PC-3 (cell line): ENCODE measurements at regions not wholly inside any gene's neighbourhood (a gene's known extent, or its start where the extent isn't known, plus 50 kb on each side); places are given as distances from the start of the nearest gene placed in this dataset.

Experiments used
- ATAC-seq: fragments of 200-7000 bp; cut with Tn5 transposase; 2 replicates; pipeline ENCODE4 v1.9.1; 2020; ENCODE audit warnings: mild to moderate bottlenecking, moderate library complexity
- BruUV-seq: library from RNA; stranded (reverse); fragments of 400-500 nt; replicated peaks from 2 replicates; lab custom pipeline; 2021; lab: Mats Ljungman, UMichigan
- CTCF ChIA-PET: fragments of 300-600 bp; sonication (Branson Sonifier 250); formaldehyde crosslinking; loops from one replicate; lab custom pipeline; 2022; ENCODE audit warnings: antibody characterized with exemption; lab: Charles Lee
- POLR2A ChIA-PET: fragments of 300-600 bp; sonication (Branson Sonifier 250); formaldehyde crosslinking; loops from one replicate; lab custom pipeline; 2022; ENCODE audit warnings: antibody characterized with exemption; ENCODE audit not compliant: unreplicated experiment; lab: Charles Lee
- DNase-seq: peaks from one replicate; pipeline ENCODE4 v3.0.0-alpha.2; 2015
- H2AFZ ChIP-seq: fragments of 300-600 bp; sonication (generic); 2 replicates; pipeline ENCODE4 v1.6.0; 2016; ENCODE audit warnings: antibody characterized with exemption, low read length
- H3F3A ChIP-seq: fragments of 300-600 bp; sonication (generic); one replicate; pipeline ENCODE4 v1.6.0; 2017; ENCODE audit warnings: antibody characterized with exemption, low read length, control low read depth, mild to moderate bottlenecking; ENCODE audit not compliant: unreplicated experiment
- H3K27ac ChIP-seq: fragments of 300-600 bp; sonication (generic); 2 replicates; pipeline ENCODE4 v1.5.1; 2016; ENCODE audit warnings: mild to moderate bottlenecking, low read length
- H3K27me3 ChIP-seq: fragments of 300-600 bp; sonication (generic); 2 replicates; pipeline ENCODE4 v1.6.1; 2016; ENCODE audit warnings: low read length, mixed read lengths
- H3K36me3 ChIP-seq: fragments of 300-600 bp; sonication (generic); 2 replicates; pipeline ENCODE4 v1.6.1; 2016; ENCODE audit warnings: low read depth, mixed run types, low read length, mixed read lengths
- H3K4me1 ChIP-seq: fragments of 300-600 bp; sonication (generic); 2 replicates; pipeline ENCODE4 v1.5.1; 2016; ENCODE audit warnings: low read length; ENCODE audit not compliant: insufficient read depth
- H3K4me2 ChIP-seq: fragments of 300-600 bp; sonication (generic); 2 replicates; pipeline ENCODE4 v1.6.0; 2016; ENCODE audit warnings: low read length
- H3K4me3 ChIP-seq: fragments of 300-600 bp; sonication (generic); 2 replicates; pipeline ENCODE4 v1.5.1; 2016; ENCODE audit warnings: mild to moderate bottlenecking, low read length, mixed read lengths
- H3K79me2 ChIP-seq: fragments of 300-600 bp; sonication (generic); 2 replicates; pipeline ENCODE4 v1.6.1; 2017; ENCODE audit warnings: low read length, mixed read lengths
- H3K9ac ChIP-seq: fragments of 300-600 bp; sonication (generic); 2 replicates; pipeline ENCODE4 v1.6.0; 2016; ENCODE audit warnings: mild to moderate bottlenecking, low read length
- H3K9me2 ChIP-seq: fragments of 300-600 bp; sonication (generic); replicated peaks from 2 replicates; pipeline ENCODE4 v1.6.1; 2016; ENCODE audit warnings: mixed run types, low read length, mixed read lengths
- H3K9me3 ChIP-seq: fragments of 300-600 bp; sonication (generic); 2 replicates; pipeline ENCODE4 v1.6.1; 2016; ENCODE audit warnings: low read length, mixed read lengths
- H4K20me1 ChIP-seq: fragments of 300-600 bp; sonication (generic); 2 replicates; pipeline ENCODE4 v1.6.1; 2016; ENCODE audit warnings: low read length, mixed read lengths
- CTCF ChIP-seq: fragments of 300-600 bp; sonication (generic); conservative IDR thresholded peaks from 2 replicates; pipeline ENCODE4 v1.5.1; 2017; ENCODE audit warnings: antibody characterized with exemption, low read depth, mild to moderate bottlenecking, low read length
- EZH2 ChIP-seq: fragments of 300-600 bp; sonication (generic); IDR thresholded peaks from one replicate; pipeline ENCODE4 v1.6.1; 2017; ENCODE audit warnings: antibody characterized with exemption, mild to moderate bottlenecking, low read length; ENCODE audit not compliant: unreplicated experiment
- EZH2phosphoT487 ChIP-seq: fragments of 300-600 bp; sonication (generic); IDR thresholded peaks from 2 replicates; pipeline ENCODE4 v1.6.1; 2018; ENCODE audit warnings: mild to moderate bottlenecking, antibody characterized with exemption, low read length, borderline replicate concordance
- intact Hi-C: fragments of 100-400 bp; cut with micrococcal nuclease; formaldehyde crosslinking; loops from 2 replicates; pipeline ENCODE4 v1.9.0; 2023

GRCh38 chr5:18771097-18771610 is 1136.9 kb downstream of the TAF11L14 start:
- no peaks in the 10 kb centered on the region for H3K4me1 ChIP-seq
- H3F3A ChIP-seq, result no peaks in the 10 kb centered on the region
- H2AFZ ChIP-seq, result no peak overlapping the region
- DNase-seq (no peak), ATAC-seq (no peak)
- no TSS peak for BruUV-seq
- no peaks in the 10 kb centered on the region for H3K9me2 ChIP-seq
- no peaks in the 10 kb centered on the region for H3K9me3 ChIP-seq
- H3K9ac ChIP-seq, result no peak overlapping the region
- H3K36me3 ChIP-seq, result no peaks in the 10 kb centered on the region
- TF ChIP-seq EZH2phosphoT487 (no peak), EZH2 (no peak), CTCF (no peak)
- CTCF ChIA-PET, result no interaction called here
- H3K27ac ChIP-seq, result no peak overlapping the region
- H4K20me1 ChIP-seq, result no peaks in the 10 kb centered on the region
- no peak overlapping the region for H3K4me3 ChIP-seq
- intact Hi-C loops, result loop anchor here (10.0 kb wide), 1 partner anchor 474 kb away; no protein-coding TSS in a partner anchor
- no peaks in the 10 kb centered on the region for H3K27me3 ChIP-seq
- H3K4me2 ChIP-seq, result no peak overlapping the region
- POLR2A ChIA-PET, result no interaction called here
- H3K79me2 ChIP-seq, result no peaks in the 10 kb centered on the region

- DNase-seq, result peak; percentile 88
- Histone ChIP-seq H3K9me3 (no peaks in the 10 kb centered on the region), H3F3A (no peaks in the 10 kb centered on the region), H3K4me3 (peak overlapping the region; percentile 29; the same call in 1 of the 2 replicates), H3K4me1 (no peaks in the 10 kb centered on the region), H3K79me2 (no peaks in the 10 kb centered on the region), H4K20me1 (no peaks in the 10 kb centered on the region), H3K27ac (no peak overlapping the region), H2AFZ (peak overlapping the region; percentile 31; the same call in 1 of the 2 replicates), H3K9me2 (no peaks in the 10 kb centered on the region), H3K27me3 (no peaks in the 10 kb centered on the region), H3K36me3 (no peaks in the 10 kb centered on the region), H3K9ac (no peak overlapping the region), H3K4me2 (peak overlapping the region; percentile 60)
- intact Hi-C loops, result loop anchor here (1.0 to 10.0 kb wide), 6 partner anchors 110 to 836 kb away; no protein-coding TSS in a partner anchor
- ATAC-seq, result peak; percentile 94
- no peak for TF ChIP-seq EZH2
- TF ChIP-seq EZH2phosphoT487, result no peak
- TF ChIP-seq CTCF, result peak; percentile 91
- CTCF ChIA-PET, result no interaction called here
- POLR2A ChIA-PET, result no interaction called here
- BruUV-seq, result no TSS peak
Observed at GRCh38 chr5:18772475-18772874, 1138.2 kb downstream of the TAF11L14 start.

- CTCF ChIA-PET, result no interaction called here
- H3K27ac ChIP-seq, result no peak overlapping the region
- no peak overlapping the region for H3K9ac ChIP-seq
- no peak for ATAC-seq
- no peaks in the 10 kb centered on the region for H3F3A ChIP-seq
- H2AFZ ChIP-seq, result no peak overlapping the region
- no peak overlapping the region for H3K4me2 ChIP-seq
- no peaks in the 10 kb centered on the region for H3K27me3 ChIP-seq
- peaks cover 4% of the 10 kb centered on the region; the same call in 1 of the 2 replicates for H3K9me2 ChIP-seq
- intact Hi-C loops, result loop anchor here (10.0 kb wide), 1 partner anchor 467 kb away; no protein-coding TSS in a partner anchor
- POLR2A ChIA-PET, result no interaction called here
- no peak for DNase-seq
- H4K20me1 ChIP-seq, result no peaks in the 10 kb centered on the region
- H3K9me3 ChIP-seq, result no peaks in the 10 kb centered on the region
- H3K4me1 ChIP-seq, result no peaks in the 10 kb centered on the region
- BruUV-seq, result no TSS peak
- no peaks in the 10 kb centered on the region for H3K79me2 ChIP-seq
- no peak overlapping the region for H3K4me3 ChIP-seq
- TF ChIP-seq EZH2 (no peak), EZH2phosphoT487 (no peak), CTCF (no peak)
- no peaks in the 10 kb centered on the region for H3K36me3 ChIP-seq
Observed at GRCh38 chr5:18778225-18778624, 1144.0 kb downstream of the TAF11L14 start.
